Kidney (tissue), 13 donors: ENCODE measurements at regions not wholly inside any gene's neighbourhood (a gene's known extent, or its start where the extent isn't known, plus 50 kb on each side); places are given as distances from the start of the nearest gene placed in this dataset.

ENCODE experiments used
- DNase-seq, 5 donors: peaks; one replicate each; pipeline ENCODE4 v3.0.0-alpha.2; 2013 to 2020
- FAIRE-seq: peaks from 2 replicates; lab custom pipeline; 2012; peaks lifted over from hg19 to GRCh38; lab: Jason Lieb, UNC
- H3K27ac ChIP-seq, 2 donors: one replicate each; pipeline ENCODE4 v1.7.0; 2013; ENCODE audit warnings: low read depth in 2 of 2, low read length in 2 of 2, inconsistent platforms in 1 of 2
- H3K27me3 ChIP-seq: one replicate; pipeline ENCODE4 v1.7.1; 2013; ENCODE audit warnings: low read length, inconsistent platforms; ENCODE audit not compliant: control insufficient read depth, insufficient read depth
- H3K36me3 ChIP-seq, 3 donors: one replicate each; pipeline versions ENCODE4 v1.7.0 to v1.7.1; 2013; ENCODE audit warnings: low read length in 3 of 3, control low read depth in 1 of 3, inconsistent platforms in 1 of 3; ENCODE audit not compliant: insufficient read depth in 3 of 3, control insufficient read depth in 2 of 3
- H3K4me1 ChIP-seq, 3 donors: one replicate each; pipeline versions ENCODE4 v1.7.0 to v1.7.1; 2013; ENCODE audit warnings: low read length in 3 of 3, inconsistent platforms in 1 of 3, low read depth in 1 of 3; ENCODE audit not compliant: control insufficient read depth in 2 of 3, insufficient read depth in 2 of 3
- H3K4me3 ChIP-seq, 3 donors: one replicate each; pipeline versions ENCODE4 v1.7.0 to v1.8.1; 2013; ENCODE audit warnings: low read length in 3 of 3, control low read depth in 1 of 3, inconsistent platforms in 1 of 3
- H3K9ac ChIP-seq, 3 donors: one replicate each; pipeline versions ENCODE4 v1.7.0 to v1.7.1; 2013; ENCODE audit warnings: low read length in 3 of 3, control low read depth in 1 of 3, inconsistent platforms in 1 of 3
- H3K9me3 ChIP-seq, 3 donors: one replicate each; pipeline versions ENCODE4 v1.7.0 to v1.7.1; 2013; ENCODE audit warnings: low read length in 3 of 3, control low read depth in 1 of 3, inconsistent platforms in 1 of 3; ENCODE audit not compliant: control insufficient read depth in 2 of 3, insufficient read depth in 1 of 3
- CTCF ChIP-seq: IDR thresholded peaks from 3 replicates; pipeline ENCODE4 v1.5.1; 2012; ENCODE audit warnings: mild to moderate bottlenecking, moderate library complexity, borderline replicate concordance; ENCODE audit not compliant: insufficient read depth; ENCODE audit errors: extremely low read depth
- intact Hi-C: fragments of 100-400 bp; cut with DNase I; formaldehyde crosslinking; loops from one replicate; pipeline ENCODE4 v1.11.1; 2022
- donor health status: control.
- donor health status: control.
- donor health status: control.
- donor health status: control.
- donor health status: control.
- donor health status: DM: yes; HTN: yes; CAD: no.
- donor health status: Normal renal cell carcinoma (clear cell type).

DNA sequence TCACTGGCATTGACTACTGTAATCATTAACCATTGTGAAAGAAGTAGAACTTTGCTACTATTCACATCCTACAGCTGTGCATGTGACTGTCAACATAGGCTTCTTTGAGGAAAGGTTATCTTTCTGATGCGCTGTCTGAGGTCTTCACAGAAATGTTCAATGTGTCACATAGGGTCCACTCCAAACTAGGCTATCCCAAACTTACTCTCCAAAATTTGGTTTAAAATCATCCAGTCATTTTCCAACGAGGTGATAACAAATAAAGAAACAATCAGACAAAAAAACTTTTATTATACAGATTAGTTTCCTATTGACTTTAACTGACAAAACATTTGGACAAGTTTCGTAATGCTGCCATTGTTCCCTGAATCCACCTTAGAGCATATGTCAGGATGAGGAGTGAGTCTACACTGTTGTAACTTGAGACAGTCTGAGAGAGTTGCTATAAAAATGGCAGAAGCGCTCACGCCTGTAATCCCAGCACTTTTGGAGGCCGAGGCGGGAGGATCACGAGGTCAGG, 511.6 kb downstream of the PLOD2 start:
- Histone ChIP-seq H3K36me3 (no peaks in the 10 kb centered on the region), H3K27me3 (no peaks in the 10 kb centered on the region), H3K9me3 (no peaks in the 10 kb centered on the region), H3K9ac (no peak overlapping the region), H3K27ac (no peak overlapping the region), H3K4me1 (no peaks in the 10 kb centered on the region), H3K4me3 (no peak overlapping the region)
- FAIRE-seq (no peak), DNase-seq (no peak)
- intact Hi-C loops: no loop called here
- TF ChIP-seq CTCF: no peak

GRCh38 chr3:145650170-145650569, 510.8 kb downstream of the PLOD2 start:
- H3K27me3 ChIP-seq: no peaks in the 10 kb centered on the region
- DNase-seq: no peak
- H3K4me1 ChIP-seq: no peaks in the 10 kb centered on the region
- H3K36me3 ChIP-seq: no peaks in the 10 kb centered on the region
- H3K9ac ChIP-seq: no peak overlapping the region
- TF ChIP-seq CTCF: no peak
- no peaks in the 10 kb centered on the region for H3K9me3 ChIP-seq
- intact Hi-C loops: no loop called here
- FAIRE-seq: no peak
- no peak overlapping the region for H3K27ac ChIP-seq
- H3K4me3 ChIP-seq: no peak overlapping the region

DNA sequence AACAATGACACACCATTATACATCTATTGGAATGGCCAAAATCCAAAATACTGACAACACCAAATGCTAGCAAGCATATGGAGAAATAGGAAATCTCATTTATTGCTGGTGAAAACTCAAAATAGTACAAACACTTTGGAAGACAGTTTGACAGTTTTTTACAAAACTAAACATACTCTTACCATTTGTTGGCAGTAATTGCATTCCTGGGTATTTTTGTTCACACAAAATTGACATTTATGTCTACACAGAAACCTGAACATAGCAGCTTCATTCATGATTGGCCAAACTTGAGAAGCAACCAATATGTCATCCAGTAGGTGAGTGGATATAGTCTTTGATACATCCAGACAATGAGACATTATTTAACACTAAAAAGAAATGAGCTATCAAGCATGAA, 489.9 kb downstream of the PLOD2 start:
- Histone ChIP-seq H3K4me3 (no peak overlapping the region), H3K36me3 (no peaks in the 10 kb centered on the region), H3K4me1 (no peaks in the 10 kb centered on the region), H3K27ac (no peak overlapping the region), H3K9ac (no peak overlapping the region), H3K27me3 (no peaks in the 10 kb centered on the region), H3K9me3 (no peaks in the 10 kb centered on the region)
- FAIRE-seq: no peak
- no peak for TF ChIP-seq CTCF
- DNase-seq: no peak
- intact Hi-C loops: no loop called here

- H3K4me3 ChIP-seq: no peak overlapping the region
- H3K9ac ChIP-seq: no peak overlapping the region
- H3K4me1 ChIP-seq: no peaks in the 10 kb centered on the region
- FAIRE-seq: no peak
- H3K36me3 ChIP-seq: no peaks in the 10 kb centered on the region
- H3K9me3 ChIP-seq: no peaks in the 10 kb centered on the region
- no peak overlapping the region for H3K27ac ChIP-seq
- no peak for DNase-seq
- TF ChIP-seq CTCF: no peak
- intact Hi-C loops: no loop called here
- H3K27me3 ChIP-seq: no peaks in the 10 kb centered on the region
Observed at GRCh38 chr3:145673838-145674237, 487.1 kb downstream of the PLOD2 start.
